ENCODE measurements at regions not wholly inside any gene's neighbourhood (a gene's known extent, or its start where the extent isn't known, plus 50 kb on each side); places are given as distances from the start of the nearest gene placed in this dataset.
"Not testable (repeated sequence)": the region's sequence is repeated elsewhere in the genome, so short reads cannot be mapped to it uniquely, and the experiment has no call there.

GRCh38 chr5:96113170-96113939 is 151.7 kb upstream of the ELL2 start:
- DNase-seq (peak in 1 of 2 donors; percentile 54), ATAC-seq (ENCODE audit: low FRiP score in 2 of 2) (peak in 1 of 2 donors; percentile 61)
- Histone ChIP-seq H3K4me1 (no peaks in the 10 kb centered on the region), H3K27me3 (no peaks in the 10 kb centered on the region), H3K4me3 (no peak overlapping the region), H3K36me3 (no peaks in the 10 kb centered on the region), H3K9me3 (no peaks in the 10 kb centered on the region), H3K27ac (no peak overlapping the region)
- TF ChIP-seq POLR2AphosphoS5 (IDR thresholded peaks at IDR 0.05) (no peak), POLR2A (IDR thresholded peaks at IDR 0.05) (no peak)
- WGBS, 2 donors, result 52 to 53% methylated on average over 2 of the region's 2 CpGs

GRCh38 chr5:96112703-96113102 is 151.1 kb upstream of the ELL2 start:
- Histone ChIP-seq H3K9me3 (no peaks in the 10 kb centered on the region), H3K4me3 (no peak overlapping the region), H3K4me1 (no peaks in the 10 kb centered on the region), H3K27me3 (no peaks in the 10 kb centered on the region), H3K27ac (no peak overlapping the region), H3K36me3 (no peaks in the 10 kb centered on the region)
- ATAC-seq (ENCODE audit: low FRiP score in 2 of 2) (no peak), DNase-seq (no peak)
- TF ChIP-seq EP300 (IDR thresholded peaks at IDR 0.05), result no peak
- no peak for TF ChIP-seq POLR2A (IDR thresholded peaks at IDR 0.05)
- TF ChIP-seq POLR2AphosphoS5 (IDR thresholded peaks at IDR 0.05), result no peak
- no peak for TF ChIP-seq CTCF (IDR thresholded peaks at IDR 0.05)
- WGBS, 2 donors, result 91 to 93% methylated on average over 2 of the region's 2 CpGs

- H3K4me3 ChIP-seq, result no peak overlapping the region
- H3K27me3 ChIP-seq, result no peaks in the 10 kb centered on the region
- H3K9me3 ChIP-seq, result no peaks in the 10 kb centered on the region
- H3K4me1 ChIP-seq, result no peaks in the 10 kb centered on the region
- 71 to 75% methylated on average over 1 of the region's 1 CpG for WGBS, 2 donors
- no peak for TF ChIP-seq EP300 (IDR thresholded peaks at IDR 0.05)
- TF ChIP-seq CTCF (IDR thresholded peaks at IDR 0.05), result no peak
- TF ChIP-seq POLR2AphosphoS5 (IDR thresholded peaks at IDR 0.05), result no peak
- TF ChIP-seq POLR2A (IDR thresholded peaks at IDR 0.05), result no peak
- ATAC-seq (ENCODE audit: low FRiP score in 2 of 2), result no peak
- no peak for DNase-seq
- no peaks in the 10 kb centered on the region for H3K36me3 ChIP-seq
- H3K27ac ChIP-seq, result no peak overlapping the region
Observed at GRCh38 chr5:96112123-96112670, 150.5 kb upstream of the ELL2 start.

- H3K27me3 ChIP-seq, result no peaks in the 10 kb centered on the region
- H3K36me3 ChIP-seq, result no peaks in the 10 kb centered on the region
- H3K4me1 ChIP-seq, result no peaks in the 10 kb centered on the region
- no peak overlapping the region for H3K4me3 ChIP-seq
- DNase-seq (no peak), ATAC-seq (ENCODE audit: low FRiP score in 2 of 2) (no peak)
- TF ChIP-seq EP300 (IDR thresholded peaks at IDR 0.05) (no peak), POLR2AphosphoS5 (IDR thresholded peaks at IDR 0.05) (no peak), POLR2A (IDR thresholded peaks at IDR 0.05) (no peak), CTCF (IDR thresholded peaks at IDR 0.05) (no peak)
- no peak overlapping the region for H3K27ac ChIP-seq
- 91 to 93% methylated on average over 3 of the region's 3 CpGs for WGBS, 2 donors
- no peaks in the 10 kb centered on the region for H3K9me3 ChIP-seq
Observed at GRCh38 chr5:96111080-96111756, 149.6 kb upstream of the ELL2 start.

GRCh38 chr5:96110300-96110699 is 148.6 kb upstream of the ELL2 start:
- Histone ChIP-seq H3K27me3 (no peaks in the 10 kb centered on the region), H3K9me3 (no peaks in the 10 kb centered on the region), H3K36me3 (no peaks in the 10 kb centered on the region), H3K27ac (no peak overlapping the region), H3K4me1 (no peaks in the 10 kb centered on the region), H3K4me3 (no peak overlapping the region)
- no peak for ATAC-seq (ENCODE audit: low FRiP score in 2 of 2)
- TF ChIP-seq POLR2AphosphoS5 (IDR thresholded peaks at IDR 0.05) (no peak), POLR2A (IDR thresholded peaks at IDR 0.05) (no peak), EP300 (IDR thresholded peaks at IDR 0.05) (no peak), CTCF (IDR thresholded peaks at IDR 0.05) (no peak)
- DNase-seq, result no peak

- not testable (repeated sequence) for H3K9me3 ChIP-seq; H3K4me3 ChIP-seq; H3K27ac ChIP-seq; H3K27me3 ChIP-seq; H3K4me1 ChIP-seq; DNase-seq; ATAC-seq (ENCODE audit: low FRiP score in 2 of 2); H3K36me3 ChIP-seq
- WGBS, 2 donors, result 89 to 100% methylated on average over 2 to 10 of the region's 10 CpGs
Observed at GRCh38 chr5:96108629-96109028, 147.0 kb upstream of the ELL2 start.

GRCh38 chr5:96103829-96104228 is 142.2 kb upstream of the ELL2 start:
- not testable (repeated sequence) for H3K4me3 ChIP-seq; H3K27ac ChIP-seq; H3K4me1 ChIP-seq; ATAC-seq (ENCODE audit: low FRiP score in 2 of 2); H3K36me3 ChIP-seq; DNase-seq; H3K9me3 ChIP-seq; H3K27me3 ChIP-seq
- 80 to 96% methylated on average over 4 of the region's 4 CpGs for WGBS, 2 donors
